ENCODE measurements at regions not wholly inside any gene's neighbourhood (a gene's known extent, or its start where the extent isn't known, plus 50 kb on each side); places are given as distances from the start of the nearest gene placed in this dataset.

GRCh38 chr3:36656873-36657272, 107.5 kb downstream of the DCLK3 start:
- Histone ChIP-seq H3K4me3 (no peak overlapping the region), H3K27me3 (no peaks in the 10 kb centered on the region), H3K9me3 (peaks cover 0 to 6% (median 0%) of the 10 kb centered on the region in 4 donors), H3K27ac (replicated peaks in 1 of 4) (no peak overlapping the region), H3K4me1 (no peaks in the 10 kb centered on the region), H3K36me3 (no peaks in the 10 kb centered on the region)
- DNase-seq (ENCODE audit: extremely low spot score): no peak
- TF ChIP-seq EP300 (IDR thresholded peaks at IDR 0.05): no peak
- no peak for TF ChIP-seq CTCF (IDR thresholded peaks at IDR 0.05)
- TF ChIP-seq POLR2A (IDR thresholded peaks at IDR 0.05; ENCODE audit: low read depth): no peak
- no peak for TF ChIP-seq POLR2AphosphoS5 (IDR thresholded peaks at IDR 0.05)
- WGBS: 92% methylated on average over 2 of the region's 2 CpGs
- intact Hi-C loops (cut with DNase I): no loop called here

- DNase-seq (ENCODE audit: extremely low spot score): no peak
- no peak overlapping the region for H3K27ac ChIP-seq (replicated peaks in 1 of 4)
- H3K9me3 ChIP-seq: peaks cover 0 to 6% (median 0%) of the 10 kb centered on the region in 4 donors
- H3K27me3 ChIP-seq: no peaks in the 10 kb centered on the region
- H3K4me3 ChIP-seq: no peak overlapping the region
- intact Hi-C loops (cut with DNase I): no loop called here
- no peaks in the 10 kb centered on the region for H3K4me1 ChIP-seq
- TF ChIP-seq POLR2AphosphoS5 (IDR thresholded peaks at IDR 0.05) (no peak), CTCF (IDR thresholded peaks at IDR 0.05) (no peak), POLR2A (IDR thresholded peaks at IDR 0.05; ENCODE audit: low read depth) (no peak), EP300 (IDR thresholded peaks at IDR 0.05) (no peak)
- no peaks in the 10 kb centered on the region for H3K36me3 ChIP-seq
Observed at GRCh38 chr3:36653095-36653494, 111.3 kb downstream of the DCLK3 start.

GRCh38 chr3:36652104-36652503, 112.2 kb downstream of the DCLK3 start:
- 91% methylated on average over 1 of the region's 1 CpG for WGBS
- Histone ChIP-seq H3K9me3 (peaks cover 0 to 6% (median 0%) of the 10 kb centered on the region in 4 donors), H3K4me1 (no peaks in the 10 kb centered on the region), H3K27ac (replicated peaks in 1 of 4) (no peak overlapping the region), H3K27me3 (no peaks in the 10 kb centered on the region), H3K4me3 (no peak overlapping the region), H3K36me3 (no peaks in the 10 kb centered on the region)
- intact Hi-C loops (cut with DNase I): no loop called here
- DNase-seq (ENCODE audit: extremely low spot score): no peak
- TF ChIP-seq EP300 (IDR thresholded peaks at IDR 0.05) (no peak), POLR2AphosphoS5 (IDR thresholded peaks at IDR 0.05) (no peak), CTCF (IDR thresholded peaks at IDR 0.05) (no peak), POLR2A (IDR thresholded peaks at IDR 0.05; ENCODE audit: low read depth) (no peak)

GRCh38 chr3:36650271-36650671, 114.1 kb downstream of the DCLK3 start:
- Histone ChIP-seq H3K27ac (replicated peaks in 1 of 4) (no peak overlapping the region), H3K27me3 (no peaks in the 10 kb centered on the region), H3K9me3 (peaks cover 0 to 6% (median 0%) of the 10 kb centered on the region in 4 donors), H3K4me3 (no peak overlapping the region), H3K36me3 (no peaks in the 10 kb centered on the region), H3K4me1 (no peaks in the 10 kb centered on the region)
- intact Hi-C loops (cut with DNase I): no loop called here
- TF ChIP-seq POLR2A (IDR thresholded peaks at IDR 0.05; ENCODE audit: low read depth) (no peak), EP300 (IDR thresholded peaks at IDR 0.05) (no peak), CTCF (IDR thresholded peaks at IDR 0.05) (no peak), POLR2AphosphoS5 (IDR thresholded peaks at IDR 0.05) (no peak)
- no peak for DNase-seq (ENCODE audit: extremely low spot score)

- intact Hi-C loops (cut with DNase I): no loop called here
- no peak for TF ChIP-seq POLR2A (IDR thresholded peaks at IDR 0.05; ENCODE audit: low read depth)
- no peak for TF ChIP-seq CTCF (IDR thresholded peaks at IDR 0.05)
- no peak for TF ChIP-seq POLR2AphosphoS5 (IDR thresholded peaks at IDR 0.05)
- no peak for TF ChIP-seq EP300 (IDR thresholded peaks at IDR 0.05)
- Histone ChIP-seq H3K4me1 (no peaks in the 10 kb centered on the region), H3K9me3 (peaks cover 0 to under 1% (median 0%) of the 10 kb centered on the region in 4 donors), H3K4me3 (no peak overlapping the region), H3K36me3 (no peaks in the 10 kb centered on the region), H3K27me3 (no peaks in the 10 kb centered on the region), H3K27ac (replicated peaks in 1 of 4) (no peak overlapping the region)
- WGBS: 100% methylated on average over 1 of the region's 1 CpG
- no peak for DNase-seq (ENCODE audit: extremely low spot score)
Observed at GRCh38 chr3:36649125-36649524, 115.2 kb downstream of the DCLK3 start.

Measured in esophagus muscularis mucosa (tissue), 4 donors.